ENCODE measurements at regions not wholly inside any gene's neighbourhood (a gene's known extent, or its start where the extent isn't known, plus 50 kb on each side); places are given as distances from the start of the nearest gene placed in this dataset.

DNA sequence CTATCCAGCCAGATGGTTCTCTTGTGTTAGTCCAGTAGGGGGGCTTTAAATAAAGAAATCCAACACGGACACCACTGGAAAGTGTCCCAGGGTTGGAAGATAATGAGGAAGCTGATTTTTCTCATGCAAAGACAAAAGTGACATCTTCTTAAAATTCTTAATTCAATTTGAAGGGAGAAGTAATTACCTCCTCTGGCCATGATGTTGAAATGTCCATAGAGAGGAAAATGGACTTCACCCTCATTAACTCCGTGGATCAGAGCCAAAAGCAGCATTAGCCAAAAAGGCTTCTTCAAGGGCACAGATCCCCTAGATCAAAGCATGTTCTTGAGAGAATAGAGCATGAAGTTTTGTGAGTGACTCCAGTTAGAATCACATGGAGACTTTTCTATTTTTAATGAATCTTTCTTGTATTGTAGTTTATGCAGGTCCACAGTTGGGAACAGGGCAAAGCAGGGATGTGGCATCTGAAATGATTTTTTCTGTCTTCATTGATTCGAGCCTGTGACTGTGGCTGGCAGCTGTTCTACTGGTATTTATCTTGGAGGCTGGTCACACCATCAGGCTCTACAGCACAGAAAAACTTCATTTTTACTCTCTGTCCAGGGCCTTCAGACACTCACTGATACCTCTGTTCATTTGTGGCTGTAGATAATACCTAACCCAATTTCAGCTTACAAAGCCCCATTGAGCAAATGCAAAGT lies 1002.5 kb downstream of the AACS start:
- Histone ChIP-seq H3F3A (replicated peaks; ENCODE audit: low read depth) (no peaks in the 10 kb centered on the region), H3K9me2 (ENCODE audit: insufficient read depth) (no peaks in the 10 kb centered on the region), H3K4me3 (no peak overlapping the region), H3K79me2 (replicated peaks; ENCODE audit: insufficient read depth) (no peaks in the 10 kb centered on the region), H3K4me1 (ENCODE audit: insufficient read depth) (no peaks in the 10 kb centered on the region), H4K20me1 (replicated peaks; ENCODE audit: insufficient read depth) (no peaks in the 10 kb centered on the region), H3K27me3 (ENCODE audit: insufficient read depth) (no peaks in the 10 kb centered on the region), H2AFZ (no peak overlapping the region), H3K36me3 (ENCODE audit: insufficient read depth) (no peaks in the 10 kb centered on the region), H3K27ac (ENCODE audit: low read depth) (no peak overlapping the region), H3K4me2 (no peak overlapping the region)
- Mint-ChIP-seq H3K4me3 (no peak overlapping the region), H3K27ac (no peak overlapping the region), H3K9me3 (peaks cover 100% of the 10 kb centered on the region), H3K4me1 (no peaks in the 10 kb centered on the region), H3K27me3 (ENCODE audit: insufficient read depth, low read depth, poor library complexity) (peaks cover 7% of the 10 kb centered on the region), H3K36me3 (ENCODE audit: low read depth) (peaks cover 37% of the 10 kb centered on the region)
- ATAC-seq = no peak
- no peak for DNase-seq (ENCODE audit: low spot score)
- TF ChIP-seq EZH2 (IDR thresholded peaks at IDR 0.05; ENCODE audit: low read depth, unreplicated experiment) = no peak
- no peak for TF ChIP-seq ZNF114 (CRISPR knock-in tag; IDR thresholded peaks at IDR 0.05)

GRCh38 chr12:126069549-126070165 lies 1004.4 kb downstream of the AACS start:
- DNase-seq (ENCODE audit: low spot score) (peak; percentile 69), ATAC-seq (no peak)
- Mint-ChIP-seq H3K27ac (no peak overlapping the region), H3K4me1 (no peaks in the 10 kb centered on the region), H3K4me3 (no peak overlapping the region), H3K36me3 (ENCODE audit: low read depth) (peaks cover 34% of the 10 kb centered on the region), H3K27me3 (ENCODE audit: insufficient read depth, low read depth, poor library complexity) (peaks cover 7% of the 10 kb centered on the region), H3K9me3 (peaks cover 100% of the 10 kb centered on the region)
- H3K9me2 ChIP-seq (ENCODE audit: insufficient read depth) = no peaks in the 10 kb centered on the region
- H3K79me2 ChIP-seq (replicated peaks; ENCODE audit: insufficient read depth) = no peaks in the 10 kb centered on the region
- no peak overlapping the region for H3K4me2 ChIP-seq
- H3K36me3 ChIP-seq (ENCODE audit: insufficient read depth) = no peaks in the 10 kb centered on the region
- no peaks in the 10 kb centered on the region for H3F3A ChIP-seq (replicated peaks; ENCODE audit: low read depth)
- H3K4me1 ChIP-seq (ENCODE audit: insufficient read depth) = no peaks in the 10 kb centered on the region
- no peak overlapping the region for H3K27ac ChIP-seq (ENCODE audit: low read depth)
- H3K4me3 ChIP-seq = no peak overlapping the region
- no peak for TF ChIP-seq EZH2 (IDR thresholded peaks at IDR 0.05; ENCODE audit: low read depth, unreplicated experiment)
- TF ChIP-seq CTCF (conservative IDR thresholded peaks at IDR 0.05; ENCODE audit: low read depth in 2 of 2) = peak; percentile 77 to 80
- TF ChIP-seq CREB1 (CRISPR knock-in tag; IDR thresholded peaks at IDR 0.05; ENCODE audit: low read depth) = no peak
- TF ChIP-seq STAT1 (IDR thresholded peaks at IDR 0.05; ENCODE audit: unreplicated experiment) = no peak
- no peak for TF ChIP-seq ZNF462 (CRISPR knock-in tag; IDR thresholded peaks at IDR 0.05)
- no peak for TF ChIP-seq NANOG (IDR thresholded peaks at IDR 0.05; ENCODE audit: borderline replicate concordance)
- no peaks in the 10 kb centered on the region for H4K20me1 ChIP-seq (replicated peaks; ENCODE audit: insufficient read depth)
- H3K27me3 ChIP-seq (ENCODE audit: insufficient read depth) = no peaks in the 10 kb centered on the region
- no peak overlapping the region for H2AFZ ChIP-seq
